ENCODE measurements at regions not wholly inside any gene's neighbourhood (a gene's known extent, or its start where the extent isn't known, plus 50 kb on each side); places are given as distances from the start of the nearest gene placed in this dataset.
"Not testable (repeated sequence)": the region's sequence is repeated elsewhere in the genome, so short reads cannot be mapped to it uniquely, and the experiment has no call there.

DNA sequence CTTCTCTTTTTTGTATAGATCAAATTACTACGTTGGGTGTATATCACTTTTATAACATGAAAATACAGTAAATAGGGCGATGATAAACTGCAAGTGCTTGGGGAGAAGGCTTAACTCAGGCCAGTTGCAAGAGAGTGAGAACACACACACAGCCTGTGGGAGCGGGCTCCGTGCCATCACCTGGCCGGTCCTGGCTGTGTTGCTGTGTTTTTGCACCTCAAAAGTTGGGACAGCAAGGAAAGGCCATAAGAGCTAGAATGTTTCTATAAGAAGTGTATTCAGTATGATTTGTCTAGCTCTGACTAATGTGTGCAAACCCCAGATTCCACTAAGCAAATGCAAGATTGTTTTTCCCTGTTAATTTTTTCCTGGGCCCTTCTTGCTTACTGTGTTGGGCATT, 1940.6 kb downstream of the FOXD4L5 start:
- TF ChIP-seq, protein P1, sequence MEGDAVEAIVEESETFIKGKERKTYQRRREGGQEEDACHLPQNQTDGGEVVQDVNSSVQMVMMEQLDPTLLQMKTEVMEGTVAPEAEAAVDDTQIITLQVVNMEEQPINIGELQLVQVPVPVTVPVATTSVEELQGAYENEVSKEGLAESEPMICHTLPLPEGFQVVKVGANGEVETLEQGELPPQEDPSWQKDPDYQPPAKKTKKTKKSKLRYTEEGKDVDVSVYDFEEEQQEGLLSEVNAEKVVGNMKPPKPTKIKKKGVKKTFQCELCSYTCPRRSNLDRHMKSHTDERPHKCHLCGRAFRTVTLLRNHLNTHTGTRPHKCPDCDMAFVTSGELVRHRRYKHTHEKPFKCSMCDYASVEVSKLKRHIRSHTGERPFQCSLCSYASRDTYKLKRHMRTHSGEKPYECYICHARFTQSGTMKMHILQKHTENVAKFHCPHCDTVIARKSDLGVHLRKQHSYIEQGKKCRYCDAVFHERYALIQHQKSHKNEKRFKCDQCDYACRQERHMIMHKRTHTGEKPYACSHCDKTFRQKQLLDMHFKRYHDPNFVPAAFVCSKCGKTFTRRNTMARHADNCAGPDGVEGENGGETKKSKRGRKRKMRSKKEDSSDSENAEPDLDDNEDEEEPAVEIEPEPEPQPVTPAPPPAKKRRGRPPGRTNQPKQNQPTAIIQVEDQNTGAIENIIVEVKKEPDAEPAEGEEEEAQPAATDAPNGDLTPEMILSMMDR (IDR thresholded peaks at IDR 0.05) = not testable (repeated sequence)
- TF ChIP-seq POLR2A (IDR thresholded peaks at IDR 0.05) = not testable (repeated sequence)
